NCI-H226 (cell line): ENCODE measurements at regions not wholly inside any gene's neighbourhood (a gene's known extent, or its start where the extent isn't known, plus 50 kb on each side); places are given as distances from the start of the nearest gene placed in this dataset.
"Not testable (repeated sequence)": the region's sequence is repeated elsewhere in the genome, so short reads cannot be mapped to it uniquely, and the experiment has no call there.

Experiments used
- DNase-seq: peaks from one replicate; pipeline ENCODE4 v3.0.0-alpha.2; 2015

- no peak for DNase-seq
These were observed 308.5 kb upstream of the MDFIC2 start for GRCh38 chr3:70620956-70621355.

DNA sequence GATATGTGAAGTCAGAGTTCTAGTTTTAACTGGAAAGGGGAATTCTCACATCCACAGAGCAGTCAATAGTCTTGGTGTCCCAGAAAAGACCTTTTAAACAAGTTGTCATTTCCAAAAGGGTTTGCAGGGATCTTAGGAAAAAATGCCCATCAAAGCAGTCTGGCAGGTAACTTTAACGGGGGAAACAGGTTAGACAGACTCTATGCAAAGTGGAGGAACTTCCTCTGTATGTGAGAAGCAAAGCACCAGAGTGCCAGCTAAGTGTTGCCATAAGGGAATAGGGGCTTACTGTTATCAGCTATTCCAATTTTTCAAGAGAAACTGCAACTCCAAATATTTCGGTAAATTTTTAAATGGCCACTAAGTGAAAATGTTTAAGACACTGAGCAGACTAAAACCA, 307.9 kb upstream of the MDFIC2 start:
- DNase-seq, result no peak

- DNase-seq, result no peak
These were observed 305.7 kb upstream of the MDFIC2 start for GRCh38 chr3:70618151-70618550.

DNA sequence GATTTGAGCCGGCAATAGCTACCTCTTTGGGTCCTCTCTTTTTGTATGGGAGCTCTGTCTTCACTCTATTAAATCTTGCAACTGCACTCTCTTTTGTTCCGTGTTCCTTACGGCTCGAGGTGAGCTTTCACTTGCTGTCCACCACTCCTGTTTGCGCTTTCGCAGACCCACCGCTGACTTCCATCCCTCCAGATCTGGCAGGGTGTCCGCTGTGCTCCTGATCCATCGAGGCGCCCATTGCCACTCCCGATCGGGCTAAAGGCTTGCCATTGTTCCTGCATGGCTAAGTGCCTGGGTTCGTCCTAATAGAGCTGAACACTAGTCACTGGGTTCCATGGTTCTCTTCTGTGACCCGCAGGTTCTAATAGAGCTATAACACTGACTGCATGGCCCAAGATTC, 304.9 kb upstream of the MDFIC2 start:
- not testable (repeated sequence) for DNase-seq

- no peak for DNase-seq
These were observed 302.8 kb upstream of the MDFIC2 start for GRCh38 chr3:70615286-70615685.

DNA sequence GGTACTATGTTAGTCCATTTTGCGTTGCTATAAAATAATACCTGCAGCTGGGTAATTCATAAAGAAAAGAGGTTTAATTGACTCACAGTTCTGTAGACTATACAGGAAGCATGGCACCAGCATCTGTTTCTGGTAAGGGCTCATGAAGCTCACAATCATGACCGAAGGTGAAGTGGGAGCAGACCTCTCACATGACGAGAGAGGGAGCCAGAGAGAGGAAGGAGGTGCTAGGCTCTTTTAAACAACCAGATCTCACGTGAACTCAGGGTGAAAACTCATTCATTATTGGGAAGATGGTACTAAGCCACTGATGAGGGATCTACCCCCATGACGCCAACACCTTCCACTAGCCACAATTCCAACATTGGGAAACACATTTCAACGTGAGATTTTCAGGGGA, 301.7 kb upstream of the MDFIC2 start:
- no peak for DNase-seq

DNA sequence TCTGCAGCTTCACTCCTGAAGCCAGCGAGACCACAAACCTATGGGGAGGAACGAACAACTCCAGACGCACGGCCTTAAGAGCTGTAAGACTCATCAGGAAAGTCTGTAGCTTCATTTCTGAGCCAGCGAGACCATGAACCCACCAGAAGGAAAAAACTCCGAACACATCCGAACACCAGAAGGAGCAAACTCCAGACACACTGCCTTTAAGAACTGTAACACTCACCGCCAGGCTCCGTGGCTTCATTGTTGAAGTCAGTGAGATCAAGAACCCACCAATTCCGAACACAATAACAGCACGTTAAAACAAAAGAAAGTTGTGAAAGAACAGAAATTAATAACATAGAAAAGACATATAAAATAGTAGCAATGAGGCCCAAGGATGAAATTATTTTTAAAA, 300.5 kb upstream of the MDFIC2 start:
- no peak for DNase-seq

GRCh38 chr3:70611667-70612277, 299.3 kb upstream of the MDFIC2 start:
- not testable (repeated sequence) for DNase-seq

- no peak for DNase-seq
These were observed 296.0 kb upstream of the MDFIC2 start for GRCh38 chr3:70608434-70608833.

DNA sequence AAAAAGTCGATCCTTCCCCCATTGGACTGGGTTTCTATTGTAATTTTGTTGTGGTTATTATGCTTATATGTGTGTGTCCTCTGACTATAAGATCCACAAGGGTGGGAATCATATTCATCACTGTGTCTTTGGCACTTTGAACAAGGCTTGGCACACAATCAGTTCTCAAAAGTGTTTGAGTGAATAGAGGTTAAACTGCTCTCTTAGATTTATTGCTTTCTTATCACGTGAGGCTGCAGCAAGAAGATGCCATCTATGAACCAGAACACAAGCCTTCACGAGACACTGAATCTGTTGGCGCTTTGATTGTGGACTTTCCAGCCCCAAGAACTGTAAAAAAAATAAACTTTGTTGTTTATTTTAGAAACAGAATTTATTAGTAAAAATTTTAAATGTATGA, 295.0 kb upstream of the MDFIC2 start:
- DNase-seq, result no peak

DNA sequence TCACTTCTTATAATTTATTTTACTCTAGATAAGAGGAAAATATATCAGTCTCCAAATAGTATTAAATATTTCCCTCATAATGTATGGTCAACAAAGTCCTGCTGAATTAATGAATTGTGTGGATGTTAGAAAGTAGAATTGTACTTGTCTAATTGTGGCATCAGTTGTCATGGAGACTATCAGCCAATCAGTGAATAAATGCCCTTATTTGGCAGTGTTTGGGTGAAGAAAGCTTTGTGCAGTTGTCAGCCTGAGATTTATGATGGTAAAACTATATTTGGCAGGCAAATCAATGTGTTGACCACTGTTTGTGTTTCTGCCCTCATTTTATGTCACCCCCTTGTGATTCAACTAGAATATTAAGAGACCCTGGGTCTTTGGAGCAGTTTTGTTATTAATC, 293.6 kb upstream of the MDFIC2 start:
- no peak for DNase-seq

GRCh38 chr3:70603103-70603502, 290.7 kb upstream of the MDFIC2 start:
- no peak for DNase-seq

DNA sequence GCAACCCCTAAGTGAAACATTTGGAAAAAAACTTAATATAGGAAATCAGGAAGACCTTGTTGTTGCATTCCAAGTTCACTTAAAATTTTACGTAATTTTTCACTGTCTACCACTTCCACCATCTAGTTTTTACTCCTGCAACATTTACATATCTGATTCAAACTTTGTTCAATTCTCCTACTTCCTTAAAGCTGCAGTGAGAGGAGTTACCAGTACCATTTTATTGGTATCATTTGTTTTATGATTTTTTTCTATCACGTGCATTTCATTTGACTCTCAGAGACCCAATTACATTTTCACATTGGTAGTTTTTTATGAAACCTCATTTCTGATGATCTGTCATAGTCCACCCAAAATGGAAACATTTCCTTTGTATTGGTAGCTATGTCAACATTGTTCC, 284.9 kb upstream of the MDFIC2 start:
- no peak for DNase-seq

DNA sequence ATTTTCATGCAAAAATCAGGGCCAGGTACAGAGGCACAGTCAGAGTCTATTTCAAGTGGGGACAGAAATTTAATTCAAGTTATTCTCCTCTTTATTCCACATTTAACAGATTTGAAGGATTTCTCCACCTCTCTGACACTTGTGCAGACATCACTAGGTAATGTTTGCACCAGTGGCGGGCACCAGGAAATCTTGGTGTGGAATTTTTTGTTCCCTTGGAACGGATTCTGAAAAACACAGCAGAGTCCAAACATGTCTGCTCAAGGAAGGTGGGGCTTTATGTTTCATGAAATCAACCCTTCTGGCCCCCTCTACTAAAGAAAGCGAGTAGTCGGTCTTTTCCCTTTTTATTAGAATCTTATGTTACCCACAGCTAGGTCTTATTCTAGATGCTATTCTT, 271.2 kb upstream of the MDFIC2 start:
- DNase-seq, result no peak

GRCh38 chr3:70582803-70583202, 270.4 kb upstream of the MDFIC2 start:
- no peak for DNase-seq

GRCh38 chr3:70580021-70580420, 267.6 kb upstream of the MDFIC2 start:
- DNase-seq, result no peak

DNA sequence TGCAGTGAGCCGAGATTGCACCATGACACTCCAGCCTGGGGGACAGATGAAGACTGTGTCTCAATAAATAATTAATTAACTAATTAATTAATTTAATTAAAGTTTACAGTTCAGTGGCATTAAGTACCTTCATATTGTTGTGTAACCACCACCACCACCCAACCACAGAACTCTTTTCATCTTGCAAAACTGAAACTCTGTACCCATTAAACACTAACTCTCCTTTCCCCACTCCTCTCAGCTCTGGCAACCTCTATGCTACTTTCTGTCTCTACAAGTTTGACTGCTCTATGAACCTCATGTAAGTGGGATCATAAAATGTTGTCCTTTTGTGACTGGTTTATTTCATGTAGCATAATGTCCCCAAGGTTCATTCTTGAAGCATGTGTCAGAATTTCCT, 259.3 kb upstream of the MDFIC2 start:
- no peak for DNase-seq

GRCh38 chr3:70570584-70570983, 258.1 kb upstream of the MDFIC2 start:
- no peak for DNase-seq

DNA sequence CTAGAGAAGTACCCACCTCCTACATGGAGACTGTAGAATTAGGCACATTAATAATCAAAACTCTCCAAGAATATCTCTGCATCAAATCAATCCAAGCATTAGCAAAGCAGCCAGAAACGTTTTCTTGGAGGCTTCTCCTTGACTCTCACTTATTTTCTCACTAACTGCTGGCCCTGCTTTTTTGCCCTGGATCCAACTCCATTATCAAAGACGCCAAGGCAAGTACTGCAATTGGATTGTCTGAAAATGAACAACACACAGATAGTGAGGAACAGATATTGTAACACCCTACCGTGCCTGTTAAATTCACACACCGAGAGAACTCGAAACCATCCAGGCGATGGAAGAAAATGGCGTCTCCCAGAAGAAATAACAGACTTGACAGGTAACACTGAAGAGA, 256.2 kb upstream of the MDFIC2 start:
- no peak for DNase-seq

- no peak for DNase-seq
These were observed 253.4 kb upstream of the MDFIC2 start for GRCh38 chr3:70565861-70566260.

- DNase-seq, result no peak
These were observed 252.1 kb upstream of the MDFIC2 start for GRCh38 chr3:70564552-70564951.

DNA sequence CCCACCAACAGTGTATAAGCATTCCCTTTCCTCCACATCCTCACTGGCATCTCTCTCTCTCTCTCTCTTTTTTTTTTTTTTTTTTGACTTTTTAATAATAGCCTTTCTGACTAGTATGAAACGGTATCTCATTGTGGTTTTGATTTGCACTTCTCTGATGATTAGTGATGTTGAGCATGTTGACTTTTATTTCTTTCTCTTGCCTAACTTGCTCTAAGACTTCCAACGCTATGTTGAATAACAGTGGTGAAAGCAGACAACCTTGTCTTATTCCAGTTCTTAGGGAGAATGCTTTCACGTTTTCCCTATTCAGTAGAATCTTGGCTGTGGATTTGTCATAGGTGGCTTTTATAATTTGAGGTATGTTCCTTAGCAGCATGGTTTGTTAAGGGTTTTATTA, 249.4 kb upstream of the MDFIC2 start:
- no peak for DNase-seq

- no peak for DNase-seq
These were observed 246.5 kb upstream of the MDFIC2 start for GRCh38 chr3:70558956-70559355.

GRCh38 chr3:70557976-70558375, 245.5 kb upstream of the MDFIC2 start:
- DNase-seq, result no peak

DNA sequence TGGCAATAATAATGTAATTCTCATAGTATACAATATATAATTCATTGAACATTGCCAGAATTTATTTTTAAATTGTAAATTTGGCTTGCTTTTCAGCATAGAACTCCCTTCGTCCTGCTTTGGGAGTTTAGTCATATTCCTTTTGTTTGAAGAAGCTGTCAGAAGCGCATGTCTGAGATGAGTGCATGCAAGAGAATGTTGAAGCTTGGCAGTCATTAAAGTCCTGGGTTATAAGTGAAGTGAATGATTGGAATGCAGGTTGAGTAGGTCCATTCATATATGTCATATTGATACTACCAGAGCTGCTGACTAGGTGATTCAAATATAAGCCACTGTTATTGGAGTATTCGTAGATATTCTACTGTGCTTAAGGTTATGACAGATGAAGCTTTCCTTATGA, 243.6 kb upstream of the MDFIC2 start:
- DNase-seq, result no peak

DNA sequence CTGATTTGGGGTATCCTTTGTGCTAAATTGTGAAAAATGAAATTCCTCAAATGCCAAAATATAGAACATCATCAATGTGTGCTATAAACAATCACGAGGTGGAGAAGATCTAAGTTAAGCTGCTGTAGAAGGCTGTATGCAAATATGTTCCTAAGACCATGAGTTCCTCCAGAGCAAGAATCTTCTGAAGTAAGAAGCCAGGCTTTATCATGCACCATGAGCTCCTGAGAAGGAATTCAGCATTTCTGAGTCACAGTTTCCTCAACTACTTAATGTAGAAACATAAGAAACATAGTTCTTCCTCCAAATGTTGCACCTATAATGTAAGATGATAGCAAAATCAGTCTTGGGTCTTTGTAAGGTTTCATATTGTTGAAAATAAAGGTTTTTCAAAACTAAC, 241.7 kb upstream of the MDFIC2 start:
- no peak for DNase-seq
